Upper lobe of left lung (tissue), 4 donors: ENCODE measurements at regions not wholly inside any gene's neighbourhood (a gene's known extent, or its start where the extent isn't known, plus 50 kb on each side); places are given as distances from the start of the nearest gene placed in this dataset.

Source experiments
- POLR2A ChIP-seq, 4 donors: fragments of 450-650 bp; IDR thresholded peaks; one replicate each; pipeline ENCODE4 v1.5.1; 2016 to 2017; ENCODE audit warnings: antibody characterized with exemption in 4 of 4, mild to moderate bottlenecking in 2 of 4
- POLR2AphosphoS5 ChIP-seq, 2 donors: sonication (generic); formaldehyde crosslinking; IDR thresholded peaks; one replicate each; pipeline ENCODE4 v1.5.1; 2017; ENCODE audit warnings: antibody characterized with exemption in 2 of 2
- TF ChIP-seq, protein P1 (sequence below), 6 experiments: fragments of 450-650 bp in 4 of 6; fragments of 200-600 bp in 2 of 6; sonication (generic) in 2 of 6; IDR thresholded peaks; one replicate each; pipeline ENCODE4 v1.5.1; 2016 to 2019; ENCODE audit warnings: antibody characterized with exemption in 6 of 6

DNA sequence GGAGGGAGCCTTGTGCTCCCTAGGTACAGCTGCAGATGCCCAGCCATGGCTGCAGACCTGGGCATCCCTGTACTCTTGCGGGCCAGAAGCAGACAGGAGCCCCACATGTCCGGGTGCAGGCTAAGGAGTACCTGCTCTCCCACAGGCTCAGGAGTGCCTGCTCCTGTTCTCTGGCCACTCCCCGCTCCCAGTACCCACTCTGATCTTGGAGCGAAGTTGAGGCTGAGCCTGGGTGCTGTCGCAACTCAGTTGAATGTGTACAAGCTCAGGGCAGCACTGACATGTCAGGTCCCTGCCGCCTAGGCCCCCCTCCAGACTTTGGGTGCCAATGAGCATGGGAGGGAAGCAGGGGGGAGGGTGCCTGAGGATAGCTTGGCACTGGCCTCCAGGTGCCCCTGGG lies 666.9 kb downstream of the PLPP3 start:
- TF ChIP-seq, protein P1, sequence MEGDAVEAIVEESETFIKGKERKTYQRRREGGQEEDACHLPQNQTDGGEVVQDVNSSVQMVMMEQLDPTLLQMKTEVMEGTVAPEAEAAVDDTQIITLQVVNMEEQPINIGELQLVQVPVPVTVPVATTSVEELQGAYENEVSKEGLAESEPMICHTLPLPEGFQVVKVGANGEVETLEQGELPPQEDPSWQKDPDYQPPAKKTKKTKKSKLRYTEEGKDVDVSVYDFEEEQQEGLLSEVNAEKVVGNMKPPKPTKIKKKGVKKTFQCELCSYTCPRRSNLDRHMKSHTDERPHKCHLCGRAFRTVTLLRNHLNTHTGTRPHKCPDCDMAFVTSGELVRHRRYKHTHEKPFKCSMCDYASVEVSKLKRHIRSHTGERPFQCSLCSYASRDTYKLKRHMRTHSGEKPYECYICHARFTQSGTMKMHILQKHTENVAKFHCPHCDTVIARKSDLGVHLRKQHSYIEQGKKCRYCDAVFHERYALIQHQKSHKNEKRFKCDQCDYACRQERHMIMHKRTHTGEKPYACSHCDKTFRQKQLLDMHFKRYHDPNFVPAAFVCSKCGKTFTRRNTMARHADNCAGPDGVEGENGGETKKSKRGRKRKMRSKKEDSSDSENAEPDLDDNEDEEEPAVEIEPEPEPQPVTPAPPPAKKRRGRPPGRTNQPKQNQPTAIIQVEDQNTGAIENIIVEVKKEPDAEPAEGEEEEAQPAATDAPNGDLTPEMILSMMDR (IDR thresholded peaks at IDR 0.05), result no peak
- no peak for TF ChIP-seq POLR2AphosphoS5 (IDR thresholded peaks at IDR 0.05)
- TF ChIP-seq POLR2A (IDR thresholded peaks at IDR 0.05), result no peak
